A673 (cell line): ENCODE measurements at regions not wholly inside any gene's neighbourhood (a gene's known extent, or its start where the extent isn't known, plus 50 kb on each side); places are given as distances from the start of the nearest gene placed in this dataset.

ENCODE experiments used
- BruUV-seq: library from RNA; stranded (reverse); fragments of 400-500 nt; replicated peaks from 2 replicates; lab custom pipeline; 2021; lab: Mats Ljungman, UMichigan
- CTCF ChIA-PET: fragments of 300-600 bp; sonication (Branson Sonifier 250); formaldehyde crosslinking; loops from one replicate; lab custom pipeline; 2022; ENCODE audit warnings: antibody characterized with exemption; lab: Charles Lee
- POLR2A ChIA-PET: fragments of 300-600 bp; sonication (Branson Sonifier 250); formaldehyde crosslinking; loops from one replicate; lab custom pipeline; 2022; ENCODE audit warnings: antibody characterized with exemption; ENCODE audit not compliant: low non-redundant PET; lab: Charles Lee
- DNase-seq: peaks from one replicate; pipeline ENCODE4 v3.0.0-alpha.2; 2015; ENCODE audit warnings: low spot score
- H3K27ac ChIP-seq: fragments of 200-600 bp; sonication (generic); 2 replicates; pipeline ENCODE4 v1.5.1; 2016; ENCODE audit warnings: mixed run types, low read depth, mild to moderate bottlenecking, mixed read lengths, antibody characterized with exemption, low read length; ENCODE audit not compliant: poor library complexity, severe bottlenecking
- H3K27me3 ChIP-seq: fragments of 200-600 bp; sonication (generic); replicated peaks from 2 replicates; pipeline ENCODE4 v1.6.1; 2017; ENCODE audit warnings: mixed run types, low read depth, mild to moderate bottlenecking, mixed read lengths, antibody characterized with exemption, low read length; ENCODE audit not compliant: insufficient read depth, poor library complexity
- H3K36me3 ChIP-seq: fragments of 200-600 bp; sonication (generic); 2 replicates; pipeline ENCODE4 v1.6.1; 2016; ENCODE audit warnings: mixed run types, mild to moderate bottlenecking, mixed read lengths, antibody characterized with exemption, low read length; ENCODE audit not compliant: insufficient read depth, poor library complexity, severe bottlenecking
- H3K4me1 ChIP-seq: fragments of 200-600 bp; sonication (generic); 2 replicates; pipeline ENCODE4 v1.6.1; 2017; ENCODE audit warnings: mixed run types, mild to moderate bottlenecking, mixed read lengths, antibody characterized with exemption, low read length; ENCODE audit not compliant: insufficient read depth, poor library complexity, severe bottlenecking
- H3K4me3 ChIP-seq: fragments of 200-600 bp; sonication (generic); 2 replicates; pipeline ENCODE4 v1.5.1; 2016; ENCODE audit warnings: low read depth, mixed run types, mild to moderate bottlenecking, mixed read lengths, low read length; ENCODE audit not compliant: poor library complexity, severe bottlenecking
- H3K9me3 ChIP-seq: fragments of 200-600 bp; sonication (generic); 2 replicates; pipeline ENCODE4 v1.6.1; 2016; ENCODE audit warnings: mixed run types, low read depth, mild to moderate bottlenecking, mixed read lengths, antibody characterized with exemption, low read length; ENCODE audit not compliant: poor library complexity, severe bottlenecking
- CTCF ChIP-seq: fragments of 300-800, 200-600 bp; sonication (generic); conservative IDR thresholded peaks from 2 replicates; pipeline ENCODE4 v1.5.1; 2017; ENCODE audit warnings: low read depth, mild to moderate bottlenecking, antibody characterized with exemption, low read length, moderate library complexity, mixed read lengths
- EZH2 ChIP-seq: fragments of 200-600 bp; sonication (generic); IDR thresholded peaks from 2 replicates; pipeline ENCODE4 v1.6.1; 2017; ENCODE audit warnings: borderline replicate concordance, low read depth, mild to moderate bottlenecking, mixed read lengths, antibody characterized with exemption, low read length; ENCODE audit not compliant: poor library complexity, severe bottlenecking
- intact Hi-C: fragments of 100-400 bp; cut with micrococcal nuclease; formaldehyde crosslinking; loops from one replicate; pipeline ENCODE4 v1.10.0; 2022; ENCODE audit not compliant: unreplicated experiment

- H3K36me3 ChIP-seq: no peaks in the 10 kb centered on the region
- intact Hi-C loops: no loop called here
- no peak for DNase-seq
- H3K27ac ChIP-seq: no peak overlapping the region
- POLR2A ChIA-PET: no interaction called here
- TF ChIP-seq CTCF (no peak), EZH2 (no peak)
- H3K4me3 ChIP-seq: no peak overlapping the region
- CTCF ChIA-PET: no interaction called here
- no peaks in the 10 kb centered on the region for H3K9me3 ChIP-seq
- BruUV-seq: no TSS peak
- no peaks in the 10 kb centered on the region for H3K4me1 ChIP-seq
- H3K27me3 ChIP-seq: no peaks in the 10 kb centered on the region
Observed at GRCh38 chr12:76272287-76272686, 75.9 kb downstream of the BBS10 start.

- H3K27me3 ChIP-seq: no peaks in the 10 kb centered on the region
- intact Hi-C loops: no loop called here
- CTCF ChIA-PET: no interaction called here
Observed at GRCh38 chr12:76270657-76271358, 77.4 kb downstream of the BBS10 start.

GRCh38 chr12:76268267-76268666 lies 79.9 kb downstream of the BBS10 start:
- Histone ChIP-seq H3K27ac (no peak overlapping the region), H3K27me3 (no peaks in the 10 kb centered on the region), H3K4me3 (no peak overlapping the region), H3K4me1 (no peaks in the 10 kb centered on the region), H3K36me3 (no peaks in the 10 kb centered on the region), H3K9me3 (no peaks in the 10 kb centered on the region)
- BruUV-seq: no TSS peak
- POLR2A ChIA-PET: no interaction called here
- intact Hi-C loops: no loop called here
- DNase-seq: no peak
- TF ChIP-seq EZH2 (no peak), CTCF (no peak)
- CTCF ChIA-PET: no interaction called here

More at GRCh38 chr12:76270657-76271358, 77.4 kb downstream of the BBS10 start:
- TF ChIP-seq EZH2 (no peak), CTCF (no peak)
- no peak overlapping the region for H3K27ac ChIP-seq
- H3K4me3 ChIP-seq: no peak overlapping the region
- H3K36me3 ChIP-seq: no peaks in the 10 kb centered on the region
- no peaks in the 10 kb centered on the region for H3K9me3 ChIP-seq
- BruUV-seq: no TSS peak
- POLR2A ChIA-PET: no interaction called here
- H3K4me1 ChIP-seq: no peaks in the 10 kb centered on the region
- no peak for DNase-seq
